ENCODE measurements at regions not wholly inside any gene's neighbourhood (a gene's known extent, or its start where the extent isn't known, plus 50 kb on each side); places are given as distances from the start of the nearest gene placed in this dataset.
A peak's percentile ranks its signal among the peaks of the same experiment; 100 is the strongest.

- no peaks in the 10 kb centered on the region for H3K27me3 ChIP-seq
- 81 to 93% (median 86%) methylated on average over 2 of the region's 2 CpGs for WGBS, 5 donors
- no peaks in the 10 kb centered on the region for H3K4me1 ChIP-seq
- no peak overlapping the region for H3K4me3 ChIP-seq
- no peak for DNase-seq
- intact Hi-C loops (cut with DNase I; ENCODE audit: low total_unique reads): no loop called here
- TF ChIP-seq POLR2A (IDR thresholded peaks at IDR 0.05): no peak
- no peak for TF ChIP-seq EP300 (IDR thresholded peaks at IDR 0.05)
- TF ChIP-seq POLR2AphosphoS5 (IDR thresholded peaks at IDR 0.05): no peak
- TF ChIP-seq CTCF (IDR thresholded peaks at IDR 0.05): no peak
- H3K9me3 ChIP-seq: peaks cover 0 to 9% (median 3%) of the 10 kb centered on the region in 4 donors
- H3K36me3 ChIP-seq: no peaks in the 10 kb centered on the region
- H3K27ac ChIP-seq: no peak overlapping the region
These were observed 605.1 kb upstream of the KLF4 start for GRCh38 chr9:108094676-108094993.

GRCh38 chr9:108093773-108094675 is 604.5 kb upstream of the KLF4 start:
- peak overlapping the region in 3 of 5 donors; percentile 1 to 63 (median 47) for H3K27ac ChIP-seq
- no peak overlapping the region for H3K4me3 ChIP-seq
- peaks cover 0 to 9% (median 3%) of the 10 kb centered on the region in 4 donors for H3K9me3 ChIP-seq
- H3K4me1 ChIP-seq: no peaks in the 10 kb centered on the region
- H3K27me3 ChIP-seq: no peaks in the 10 kb centered on the region
- WGBS, 5 donors: 41 to 59% (median 54%) methylated on average over 1 of the region's 1 CpG
- DNase-seq: peak; percentile 39 to 51
- peak in 2 of 3 donors; percentile 22 to 50 for TF ChIP-seq POLR2AphosphoS5 (IDR thresholded peaks at IDR 0.05)
- no peak for TF ChIP-seq CTCF (IDR thresholded peaks at IDR 0.05)
- no peak for TF ChIP-seq POLR2A (IDR thresholded peaks at IDR 0.05)
- no peak for TF ChIP-seq EP300 (IDR thresholded peaks at IDR 0.05)
- H3K36me3 ChIP-seq: no peaks in the 10 kb centered on the region
- intact Hi-C loops (cut with DNase I; ENCODE audit: low total_unique reads): no loop called here

GRCh38 chr9:108088916-108089315 is 599.3 kb upstream of the KLF4 start:
- no peak for DNase-seq
- no peak overlapping the region for H3K27ac ChIP-seq
- H3K36me3 ChIP-seq: no peaks in the 10 kb centered on the region
- intact Hi-C loops (cut with DNase I; ENCODE audit: low total_unique reads): no loop called here
- no peaks in the 10 kb centered on the region for H3K27me3 ChIP-seq
- no peaks in the 10 kb centered on the region for H3K4me1 ChIP-seq
- 84 to 97% (median 88%) methylated on average over 3 of the region's 3 CpGs for WGBS, 5 donors
- TF ChIP-seq EP300 (IDR thresholded peaks at IDR 0.05) (no peak), POLR2A (IDR thresholded peaks at IDR 0.05) (no peak), POLR2AphosphoS5 (IDR thresholded peaks at IDR 0.05) (no peak), CTCF (IDR thresholded peaks at IDR 0.05) (no peak)
- no peak overlapping the region for H3K4me3 ChIP-seq
- peaks cover 0 to 9% (median 3%) of the 10 kb centered on the region in 4 donors for H3K9me3 ChIP-seq

GRCh38 chr9:108087781-108088180 is 598.2 kb upstream of the KLF4 start:
- WGBS, 5 donors: 57 to 73% (median 66%) methylated on average over 5 of the region's 5 CpGs
- Histone ChIP-seq H3K27ac (no peak overlapping the region), H3K4me1 (no peaks in the 10 kb centered on the region), H3K27me3 (no peaks in the 10 kb centered on the region), H3K36me3 (no peaks in the 10 kb centered on the region), H3K4me3 (no peak overlapping the region), H3K9me3 (peaks cover 0 to 6% (median 3%) of the 10 kb centered on the region in 4 donors)
- DNase-seq: no peak
- TF ChIP-seq EP300 (IDR thresholded peaks at IDR 0.05) (no peak), POLR2A (IDR thresholded peaks at IDR 0.05) (no peak), CTCF (IDR thresholded peaks at IDR 0.05) (no peak), POLR2AphosphoS5 (IDR thresholded peaks at IDR 0.05) (no peak)
- intact Hi-C loops (cut with DNase I; ENCODE audit: low total_unique reads): no loop called here
